Amygdala (tissue), 56 donors: ENCODE measurements at regions not wholly inside any gene's neighbourhood (a gene's known extent, or its start where the extent isn't known, plus 50 kb on each side); places are given as distances from the start of the nearest gene placed in this dataset.

Experiments used
- DNase-seq, 56 donors: peaks; one replicate each; lab custom pipeline; 2025; lab: John Stamatoyannopoulos, UW

DNA sequence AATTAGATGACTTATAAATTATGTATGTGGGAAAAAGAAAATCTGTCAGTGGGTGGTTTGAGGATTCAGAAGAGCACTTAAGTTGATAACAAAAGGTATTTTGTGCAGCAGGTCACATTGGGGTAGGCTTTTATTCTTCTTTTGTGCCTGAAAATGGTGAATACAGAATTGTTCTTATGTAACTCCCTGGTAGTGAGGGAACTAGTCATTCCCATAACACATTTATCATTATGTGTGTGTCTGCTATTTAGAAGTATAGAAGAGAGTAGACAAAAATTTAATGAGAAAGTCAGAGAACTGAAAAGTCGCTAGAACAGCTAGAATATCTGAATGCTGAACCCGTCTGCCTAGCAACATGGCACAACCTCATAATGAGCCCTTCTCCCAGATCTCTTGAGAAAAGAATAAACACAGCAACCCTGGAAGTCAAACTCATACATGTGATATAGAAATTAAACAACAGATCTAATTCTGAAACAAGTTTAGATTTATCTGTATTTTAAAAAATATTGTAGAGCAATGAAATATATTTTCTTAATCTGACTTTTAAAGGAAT is 111.8 kb upstream of the EDNRB start:
- DNase-seq: no peak

DNA sequence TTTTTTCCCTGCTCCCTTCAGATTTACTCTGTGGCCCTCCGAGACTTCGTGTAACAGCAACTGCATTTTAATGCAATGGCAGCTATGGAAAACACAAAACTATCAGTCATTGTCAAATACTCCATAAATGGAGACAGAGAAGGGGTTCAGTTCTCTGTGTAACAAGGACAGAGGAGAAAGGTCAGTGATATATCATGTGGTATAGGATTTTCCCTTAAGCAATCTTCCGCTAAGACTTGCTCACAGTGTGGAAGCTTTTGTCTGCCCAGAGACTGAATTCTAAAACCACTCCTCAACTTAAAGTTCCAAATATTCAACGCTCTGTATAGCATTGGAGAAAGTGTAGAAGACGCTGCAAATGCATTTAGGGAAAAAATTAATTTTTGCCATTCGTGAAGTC is 111.3 kb upstream of the EDNRB start:
- DNase-seq: no peak

DNA sequence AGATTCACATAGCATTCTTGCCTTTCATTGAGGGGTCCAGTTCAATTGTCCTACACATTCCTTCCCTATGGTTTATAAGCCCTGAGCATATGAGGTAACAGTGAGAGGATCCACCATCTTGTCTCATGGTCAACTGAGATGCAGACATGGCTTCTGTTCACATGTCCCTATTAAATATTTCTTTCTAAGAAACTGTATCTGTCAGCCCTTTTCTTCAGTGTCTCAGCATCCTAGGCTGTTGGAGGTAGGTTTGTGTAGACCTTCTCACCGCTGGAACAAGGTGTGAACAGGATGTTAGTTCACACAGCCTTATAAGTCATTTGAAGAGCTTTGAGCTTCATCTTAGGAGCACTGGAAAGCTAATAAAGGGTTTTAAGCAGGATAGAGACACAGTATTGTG is 110.3 kb upstream of the EDNRB start:
- DNase-seq: no peak

DNA sequence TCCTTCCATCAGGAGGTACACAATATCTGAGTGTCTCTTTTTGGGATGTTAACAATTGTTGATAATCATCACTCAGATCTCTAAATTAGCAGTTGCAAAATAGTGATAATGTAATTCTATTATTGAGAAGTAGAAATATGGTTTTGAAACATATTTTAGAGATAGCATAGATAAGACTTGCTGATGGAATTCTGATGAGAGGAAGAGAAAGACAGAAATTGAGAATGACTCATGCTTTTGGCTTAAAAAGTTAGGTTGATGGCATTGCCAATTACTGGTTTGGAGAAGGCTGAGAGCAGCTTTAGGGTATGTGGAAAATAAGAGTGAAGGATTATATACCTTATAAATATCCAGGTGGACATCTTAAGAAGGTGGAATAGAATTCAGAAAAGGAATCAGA is 106.4 kb upstream of the EDNRB start:
- no peak for DNase-seq

DNA sequence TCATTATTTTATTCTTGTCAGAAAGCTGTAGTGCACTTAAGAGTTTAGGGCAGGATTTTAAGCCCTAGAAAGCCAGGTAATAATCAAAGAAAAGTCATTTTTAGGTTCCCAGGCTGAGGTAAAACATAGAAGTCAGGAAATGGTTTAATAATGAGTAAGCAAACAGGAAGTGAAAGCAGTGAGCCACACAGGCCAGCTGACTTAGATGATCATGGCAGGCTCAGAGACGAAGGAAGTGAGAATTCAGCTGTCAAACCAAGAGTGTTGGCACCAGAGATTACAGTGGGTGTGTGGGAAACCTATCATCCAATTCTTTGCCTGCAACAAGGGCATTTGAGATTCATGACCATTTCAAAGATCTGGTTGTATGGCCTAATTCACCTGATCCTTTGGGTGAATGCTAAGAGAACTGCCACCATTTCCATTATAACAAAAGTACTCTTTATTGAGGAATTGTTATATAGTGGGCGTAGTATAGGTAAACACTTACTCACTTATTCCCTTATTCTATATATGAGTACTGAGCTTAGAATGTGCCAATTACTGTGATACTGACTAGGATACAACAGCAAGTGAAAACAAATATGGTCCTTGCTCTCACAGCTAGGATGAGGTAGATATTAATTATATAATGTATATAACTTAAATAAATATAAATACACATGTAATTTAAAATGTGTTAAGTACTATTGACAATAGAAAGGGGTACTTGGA is 103.7 kb upstream of the EDNRB start:
- DNase-seq: peak in 9 of 56 donors; percentile 0 to 41 (median 4)

DNA sequence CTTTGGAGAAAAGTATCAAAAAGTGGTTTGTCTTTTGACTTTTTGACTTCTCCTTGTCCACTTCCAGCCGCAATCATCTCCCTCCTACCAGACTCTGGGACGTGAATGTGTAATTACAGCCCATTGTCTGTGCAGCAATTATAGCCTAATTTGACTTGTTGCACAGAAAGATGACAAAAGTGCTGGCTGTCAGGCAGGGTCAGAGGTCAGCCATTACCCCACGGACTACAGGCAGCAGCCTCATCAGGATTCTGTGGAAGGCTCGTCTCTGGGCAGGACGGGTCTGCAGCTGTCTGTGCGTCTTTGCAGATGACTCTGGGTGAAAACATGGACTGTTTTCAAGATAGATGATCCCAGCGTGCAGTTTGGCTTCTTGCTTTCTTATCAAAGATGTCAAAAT is 102.2 kb upstream of the EDNRB start:
- DNase-seq: peak in 12 of 56 donors; percentile 1 to 35 (median 8)

DNA sequence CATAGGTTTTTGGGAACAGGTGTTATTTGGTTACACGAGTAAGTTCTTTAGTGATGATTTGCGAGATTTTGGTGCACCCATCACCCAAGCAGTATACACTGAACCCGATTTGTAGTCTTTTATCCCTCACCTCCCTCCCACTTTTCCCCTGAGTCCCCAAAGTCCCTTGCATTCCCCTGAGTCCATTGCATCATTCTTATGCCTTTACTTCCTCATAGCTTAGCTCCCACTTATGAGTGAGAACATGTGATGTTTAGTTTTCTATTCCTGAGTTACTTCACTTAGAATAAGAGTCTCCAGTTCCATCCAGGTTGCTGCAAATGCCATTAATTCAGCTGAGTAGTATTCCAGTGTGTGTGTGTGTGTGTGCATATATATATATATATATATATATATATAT is 97.2 kb upstream of the EDNRB start:
- DNase-seq: no peak

DNA sequence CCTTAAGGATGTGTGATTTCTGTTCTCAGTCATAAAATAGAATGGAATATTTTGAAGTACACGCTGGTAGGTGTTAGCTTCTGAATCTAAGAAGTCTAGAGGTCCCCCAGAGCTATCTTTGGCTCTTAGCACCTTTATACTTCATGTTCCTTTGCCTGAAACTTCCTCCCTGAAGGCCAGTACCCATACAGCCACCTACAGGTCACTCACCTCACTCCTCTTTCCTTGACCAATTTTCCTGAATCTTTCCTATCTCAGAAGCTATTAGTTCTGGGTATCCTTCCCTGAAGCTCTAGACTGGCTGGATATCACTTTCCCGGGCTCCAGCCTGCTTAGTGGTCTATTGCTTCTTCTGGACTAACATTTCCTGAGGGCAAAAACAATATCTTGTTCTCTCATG is 93.4 kb upstream of the EDNRB start:
- DNase-seq: no peak

DNA sequence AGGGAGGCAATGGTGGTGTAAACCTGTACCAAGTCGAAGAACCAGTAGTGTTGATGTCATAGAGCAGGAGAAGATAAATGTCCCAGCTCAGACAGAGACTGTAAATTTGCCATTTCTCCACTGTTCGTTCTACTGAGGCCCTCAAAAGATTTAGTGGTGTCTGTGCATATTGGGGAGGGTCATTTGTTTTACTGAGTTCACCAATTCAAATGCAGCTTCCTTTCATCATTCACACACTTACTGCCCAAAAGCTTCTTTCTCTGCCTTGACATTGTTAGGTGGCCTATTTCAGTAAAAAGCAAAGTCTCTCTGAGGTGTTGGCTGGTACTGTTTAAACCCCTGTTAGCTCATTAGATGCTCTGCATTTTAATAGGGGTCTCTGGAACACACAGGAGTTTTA is 86.2 kb upstream of the EDNRB start:
- DNase-seq: no peak

DNA sequence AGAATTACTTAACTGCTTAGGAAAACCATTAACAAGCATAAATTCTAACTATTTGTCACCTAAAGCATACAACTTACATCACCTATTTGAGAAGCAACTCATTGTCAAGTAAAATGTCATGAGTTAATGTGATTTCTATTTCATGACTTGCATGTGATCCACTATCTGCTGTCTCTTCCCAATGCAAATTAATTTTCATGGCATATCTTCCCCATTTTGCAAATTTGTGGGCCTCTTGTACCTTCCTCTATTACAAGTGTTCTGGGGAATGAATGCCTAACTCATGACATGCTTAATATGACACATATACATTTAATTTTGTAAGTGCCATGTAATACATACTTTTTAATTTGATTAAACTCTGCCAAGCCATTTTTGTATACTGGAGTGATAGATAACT is 81.1 kb upstream of the EDNRB start:
- DNase-seq: no peak

DNA sequence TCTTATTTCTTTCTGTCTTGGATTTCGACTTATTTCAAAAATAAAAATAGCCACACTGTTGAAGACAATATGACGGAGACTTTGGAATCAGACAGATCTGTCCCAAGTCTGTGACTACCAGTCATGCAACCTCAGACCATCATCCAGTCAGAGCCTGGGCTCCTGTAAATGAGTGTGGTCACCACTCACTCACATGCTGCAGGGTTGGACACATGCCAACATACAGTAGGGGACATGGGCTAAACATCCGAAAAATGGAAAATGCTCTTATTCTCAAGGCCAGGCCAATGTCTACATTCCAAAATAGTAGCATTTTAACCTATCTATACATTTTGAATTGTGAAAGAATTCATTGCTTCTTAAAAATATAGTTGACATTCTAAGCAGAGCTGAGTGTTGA is 75.5 kb upstream of the EDNRB start:
- no peak for DNase-seq

DNA sequence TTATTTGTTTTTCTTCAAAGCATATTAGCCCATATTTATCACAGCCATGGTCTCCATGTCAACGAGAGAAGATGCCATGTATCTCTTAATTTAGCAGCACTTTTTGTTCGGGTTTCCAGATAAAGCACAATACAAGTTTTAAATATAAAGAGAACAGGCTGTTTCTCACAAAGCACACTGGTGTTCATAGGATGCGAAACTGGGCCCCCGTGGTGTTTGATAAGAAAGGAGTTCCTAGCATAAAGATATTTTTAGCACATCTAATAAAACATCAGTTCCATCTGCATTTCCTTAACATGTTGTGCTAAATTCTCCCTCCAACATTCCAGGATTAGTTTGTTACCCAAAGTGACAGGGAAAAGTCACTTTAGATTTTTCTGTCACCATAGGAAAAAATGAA is 72.4 kb upstream of the EDNRB start:
- DNase-seq: peak in 6 of 56 donors; percentile 5 to 22 (median 15)

DNA sequence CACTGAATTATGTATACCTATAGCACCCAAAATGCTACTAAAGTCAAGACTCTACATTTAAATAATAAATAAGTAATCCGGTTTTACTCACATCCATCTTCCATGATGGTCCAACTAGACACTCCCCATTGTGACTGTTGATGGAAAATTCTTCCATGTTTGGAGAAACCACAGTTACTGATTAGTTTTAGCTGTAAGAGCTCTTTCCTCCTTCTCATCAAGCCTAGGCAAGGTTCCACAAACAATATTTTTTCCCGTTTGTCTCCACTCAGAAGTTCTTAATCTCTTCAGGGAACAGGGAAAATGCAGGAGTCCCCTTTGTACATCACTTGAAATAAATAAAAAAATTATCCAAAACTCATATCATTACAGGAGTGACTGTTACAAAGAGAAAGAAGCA is 70.7 kb upstream of the EDNRB start:
- DNase-seq: no peak

DNA sequence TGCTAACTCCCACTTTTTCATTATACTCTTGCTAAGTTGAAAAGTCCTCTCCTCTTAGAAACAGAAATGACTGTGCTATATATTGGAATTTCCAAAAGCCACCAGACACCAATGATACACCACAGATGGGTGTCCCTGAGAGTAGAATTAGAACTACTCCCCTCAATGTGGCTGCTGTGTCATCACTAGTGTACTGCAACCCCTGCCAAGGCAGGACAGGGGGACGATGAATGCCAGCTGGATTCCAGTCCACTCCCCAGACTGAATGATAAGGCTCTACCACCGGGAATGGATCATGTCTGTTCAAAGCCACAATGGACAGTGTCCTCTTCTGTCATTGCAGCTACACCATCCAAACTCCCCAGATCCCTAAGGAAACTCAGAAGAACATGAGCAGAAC is 69.7 kb upstream of the EDNRB start:
- DNase-seq: no peak

DNA sequence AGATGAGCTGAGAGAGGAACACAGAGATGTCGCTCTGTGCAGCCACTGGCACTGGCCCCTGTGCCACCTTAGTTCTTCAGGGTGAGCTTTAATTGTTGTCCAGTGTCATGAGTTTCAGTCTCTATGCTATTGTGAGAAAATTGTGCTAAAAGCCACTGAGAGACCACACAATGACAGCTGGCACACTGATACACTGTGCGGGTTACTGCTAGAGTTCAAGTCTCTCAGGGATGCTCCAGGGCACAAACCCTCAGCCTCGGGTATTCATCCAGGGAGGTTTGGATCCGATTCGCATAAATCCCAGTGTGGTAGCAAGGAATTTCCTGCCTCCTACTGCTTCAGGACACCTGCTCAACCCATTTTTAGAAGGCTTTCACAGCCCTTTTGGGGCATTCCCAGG is 68.1 kb upstream of the EDNRB start:
- DNase-seq: no peak

DNA sequence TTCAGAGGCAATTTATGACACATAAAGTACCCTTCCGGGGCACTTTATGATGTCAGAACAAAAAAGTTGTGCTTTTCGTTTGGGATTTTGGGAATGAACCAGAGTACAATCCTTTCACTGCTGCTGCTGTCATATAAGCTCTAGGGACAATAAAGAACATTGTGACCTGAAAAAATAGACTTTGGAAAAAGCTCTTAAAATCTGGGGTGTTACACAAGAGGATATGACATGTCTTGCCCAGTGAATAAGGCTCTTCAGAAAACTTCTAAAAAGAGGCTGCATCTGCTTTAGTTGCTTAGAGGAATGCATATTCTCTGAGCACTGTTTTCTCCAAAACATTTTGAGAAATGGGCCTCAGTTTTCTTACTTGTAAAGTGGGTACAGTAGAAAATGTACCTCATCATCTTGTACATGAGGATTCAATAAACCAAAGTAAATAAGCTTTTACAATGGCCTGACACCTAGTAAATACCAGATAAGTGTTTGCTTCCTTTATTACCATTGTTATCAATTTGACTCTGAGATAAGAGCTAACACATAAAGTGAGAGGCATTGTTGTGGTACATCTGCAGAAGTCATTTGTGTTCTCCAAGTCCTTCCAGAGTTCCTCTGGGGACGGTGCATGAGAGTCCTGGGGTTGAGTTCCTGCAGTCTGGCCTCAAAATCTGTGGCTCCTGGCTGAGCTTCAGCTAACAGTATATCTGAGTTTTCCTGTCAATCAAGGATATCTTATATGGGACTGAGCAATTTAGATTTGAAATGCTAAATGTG is 67.4 kb upstream of the EDNRB start:
- no peak for DNase-seq

DNA sequence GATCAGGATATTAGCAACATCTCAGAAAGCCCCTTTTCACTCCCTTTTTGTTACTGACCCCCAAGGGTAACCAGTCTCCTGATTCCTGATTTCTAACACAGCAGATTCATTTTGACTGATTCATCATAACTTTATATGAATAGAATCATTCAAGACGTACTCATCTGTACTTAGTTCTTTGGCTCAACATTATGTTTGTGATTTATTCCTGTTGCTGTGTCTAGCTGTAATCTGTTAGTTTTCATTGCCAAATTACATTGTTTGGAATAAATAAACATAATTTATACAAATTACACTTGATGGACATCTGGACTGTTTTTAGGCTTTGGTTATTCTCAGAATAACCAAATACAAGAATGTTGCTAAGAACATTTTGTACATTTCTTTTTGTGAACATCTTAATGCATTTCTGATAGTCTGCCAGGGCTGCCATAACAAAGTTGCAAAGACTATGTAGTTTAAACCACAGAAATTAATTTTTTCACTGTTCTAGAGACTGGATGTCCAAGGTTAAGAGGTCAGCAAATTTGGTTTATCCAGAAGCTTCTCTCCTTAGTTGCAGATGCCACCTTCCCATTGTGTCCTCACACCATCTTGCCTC is 62.8 kb upstream of the EDNRB start:
- no peak for DNase-seq

DNA sequence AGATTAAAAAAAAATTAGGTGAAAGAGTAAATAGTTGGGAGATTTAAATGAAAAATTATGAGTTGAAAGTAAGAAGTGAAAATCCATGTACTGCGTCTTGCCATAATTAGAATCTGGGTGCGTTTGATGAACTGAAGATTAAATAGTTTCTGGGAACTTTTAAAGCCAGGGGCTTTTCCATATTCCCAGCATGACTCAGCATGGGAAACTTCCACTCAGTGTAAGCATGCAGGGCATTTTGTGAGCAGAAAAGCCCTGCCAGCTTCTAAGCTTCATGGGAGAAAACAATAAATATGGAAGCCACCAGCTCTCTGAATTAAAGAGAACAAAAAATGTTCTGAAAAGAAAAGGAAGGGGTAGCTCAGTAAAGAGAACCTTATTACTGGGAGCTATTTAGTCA is 62.0 kb upstream of the EDNRB start:
- no peak for DNase-seq

DNA sequence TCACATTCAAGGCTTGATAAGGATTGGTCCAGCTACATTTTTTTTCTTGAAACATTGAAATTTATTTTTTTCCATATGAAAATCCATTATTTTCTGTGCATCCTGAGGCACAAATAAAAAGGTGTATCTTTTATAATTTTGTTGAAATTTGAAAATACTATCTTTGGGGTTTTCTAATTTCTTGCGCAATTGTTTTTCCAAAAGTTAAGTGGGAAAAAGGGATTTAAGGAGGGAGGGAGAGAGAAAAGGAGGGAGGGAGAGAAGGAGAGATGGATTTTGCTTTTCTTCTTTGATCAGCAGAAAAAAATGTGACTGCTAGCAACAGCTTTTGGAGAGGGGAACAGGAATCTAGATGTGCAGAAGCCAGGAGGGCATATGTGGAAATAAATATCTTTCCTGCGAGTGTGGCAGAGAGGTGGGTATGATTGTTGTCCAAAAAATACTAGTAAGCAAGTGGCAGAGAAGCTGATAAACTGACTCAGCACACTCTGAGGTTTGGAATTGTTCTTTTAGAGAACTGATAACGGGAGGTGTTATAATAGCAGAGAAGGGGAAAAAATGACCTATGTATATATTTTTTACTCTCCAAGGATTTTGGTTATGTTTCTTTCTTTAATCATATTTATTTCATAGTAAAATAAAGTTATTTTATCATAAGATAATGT is 61.2 kb upstream of the EDNRB start:
- no peak for DNase-seq

DNA sequence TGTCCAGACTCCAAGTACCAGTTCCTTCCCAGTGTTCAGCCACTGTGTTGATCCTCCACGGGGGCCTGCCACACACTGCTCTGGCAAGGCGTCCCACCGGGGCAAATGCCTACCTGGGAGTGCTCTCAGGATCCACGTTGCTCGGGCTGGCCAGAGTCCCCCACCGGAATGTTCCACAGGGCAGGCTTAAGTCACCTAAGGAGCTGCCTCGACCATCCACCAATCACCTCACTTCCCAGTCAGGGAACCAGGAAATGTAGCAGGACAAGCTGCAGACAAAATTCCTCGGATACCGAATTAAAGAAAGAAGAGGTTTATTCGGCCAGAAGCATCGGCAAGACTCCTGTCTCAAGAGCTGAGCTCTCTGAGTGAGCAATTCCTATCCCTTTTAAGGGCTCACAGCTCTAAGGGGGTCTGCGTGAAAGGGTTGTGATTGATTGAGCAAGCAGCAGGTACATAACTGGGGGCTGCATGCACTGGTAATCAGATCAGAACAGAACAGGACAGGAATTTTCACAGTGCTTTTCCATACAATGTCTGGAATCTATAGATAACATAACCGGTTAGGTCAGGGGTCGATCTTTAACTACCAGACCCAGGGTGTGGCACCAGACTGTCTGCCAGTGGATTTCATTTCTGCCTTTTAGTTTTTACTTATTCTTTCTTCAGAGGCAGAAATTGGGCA is 56.9 kb upstream of the EDNRB start:
- DNase-seq: no peak
